ENCODE measurements at regions not wholly inside any gene's neighbourhood (a gene's known extent, or its start where the extent isn't known, plus 50 kb on each side); places are given as distances from the start of the nearest gene placed in this dataset.

DNA sequence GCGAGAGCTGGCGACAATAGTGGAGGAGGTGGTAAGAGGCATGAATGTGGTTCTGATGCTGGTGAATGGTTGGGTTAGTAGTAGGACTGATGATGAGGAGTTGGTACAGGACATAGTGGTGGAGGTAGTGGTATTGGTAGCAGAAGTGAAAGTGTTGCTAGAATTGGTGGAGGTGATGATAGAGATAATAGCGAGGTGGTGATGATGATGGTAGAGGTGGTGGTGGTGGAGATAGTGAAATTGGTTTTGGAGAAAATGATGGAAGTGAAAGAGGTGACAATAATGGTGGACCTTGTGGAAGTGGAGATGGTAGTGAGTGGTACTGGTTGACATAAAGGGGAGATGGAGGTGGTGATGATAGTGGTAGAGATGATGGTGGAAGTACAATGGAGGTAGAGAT is 360.2 kb upstream of the JAG1 start:
- no peaks in the 10 kb centered on the region for H3K36me3 ChIP-seq (ENCODE audit: control insufficient read depth in 3 of 3, insufficient read depth in 3 of 3, low read length in 3 of 3)

DNA sequence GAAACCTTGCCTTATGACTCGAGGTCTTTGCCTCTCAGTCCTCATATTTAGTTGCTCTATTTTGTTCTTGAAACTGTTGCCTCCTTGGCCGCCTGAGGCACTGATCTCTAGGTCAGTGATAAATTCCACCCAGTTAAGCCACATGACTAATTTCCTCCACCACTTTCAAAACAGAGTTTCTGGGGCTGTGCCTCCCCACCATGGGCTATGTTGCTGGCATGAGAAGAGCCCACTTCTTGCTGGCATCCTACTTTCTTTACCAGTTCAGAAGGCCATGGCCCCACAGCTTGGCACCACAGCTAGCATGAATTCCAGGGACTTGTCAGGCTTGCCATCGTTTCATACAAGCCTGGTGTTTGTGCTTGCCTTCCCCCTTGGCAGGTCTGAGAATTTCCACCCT is 361.4 kb upstream of the JAG1 start:
- Histone ChIP-seq H3K4me1 (ENCODE audit: control insufficient read depth in 3 of 3, insufficient read depth in 3 of 3, low read length in 3 of 3) (peaks cover 0 to 3% (median 0%) of the 10 kb centered on the region in 3 donors), H3K36me3 (ENCODE audit: control insufficient read depth in 3 of 3, insufficient read depth in 3 of 3, low read length in 3 of 3) (no peaks in the 10 kb centered on the region), H3K27me3 (ENCODE audit: control insufficient read depth in 3 of 3, insufficient read depth in 3 of 3, low read length in 3 of 3) (no peaks in the 10 kb centered on the region), H3K4me3 (ENCODE audit: low read length in 3 of 3) (no peak overlapping the region), H3K27ac (ENCODE audit: low read depth, low read length) (no peak overlapping the region), H3K9ac (ENCODE audit: low read depth in 1 of 3, low read length in 3 of 3) (no peak overlapping the region), H3K9me3 (ENCODE audit: control insufficient read depth in 3 of 3, low read length in 3 of 3) (no peaks in the 10 kb centered on the region)

More for the DNA sequence above, 360.2 kb upstream of the JAG1 start:
- H3K27ac ChIP-seq (ENCODE audit: low read depth, low read length), result no peak overlapping the region
- H3K9me3 ChIP-seq (ENCODE audit: control insufficient read depth in 3 of 3, low read length in 3 of 3), result no peaks in the 10 kb centered on the region
- no peak overlapping the region for H3K4me3 ChIP-seq (ENCODE audit: low read length in 3 of 3)
- H3K9ac ChIP-seq (ENCODE audit: low read depth in 1 of 3, low read length in 3 of 3), result no peak overlapping the region
- peaks cover 0 to 3% (median 0%) of the 10 kb centered on the region in 3 donors for H3K4me1 ChIP-seq (ENCODE audit: control insufficient read depth in 3 of 3, insufficient read depth in 3 of 3, low read length in 3 of 3)
- H3K27me3 ChIP-seq (ENCODE audit: control insufficient read depth in 3 of 3, insufficient read depth in 3 of 3, low read length in 3 of 3), result no peaks in the 10 kb centered on the region

DNA sequence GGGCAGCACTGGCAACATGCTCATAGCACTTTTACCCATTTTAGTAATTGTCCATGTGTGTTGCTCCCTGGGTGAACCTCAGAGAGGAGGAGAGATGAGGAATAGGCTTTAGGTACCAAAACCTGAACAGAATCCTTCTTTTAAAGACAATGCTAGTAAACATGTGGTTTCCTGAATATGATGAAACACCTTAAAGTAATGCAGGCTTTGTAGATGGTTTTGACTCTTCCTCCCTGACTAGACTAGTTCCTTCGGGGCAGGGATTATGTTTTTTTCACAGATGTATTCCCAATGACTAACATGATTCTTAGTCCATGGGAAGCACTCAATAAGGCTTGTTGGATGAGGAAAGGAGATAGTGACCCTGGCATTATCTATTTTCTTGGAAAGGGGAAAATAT is 367.6 kb upstream of the JAG1 start:
- H3K4me1 ChIP-seq (ENCODE audit: control insufficient read depth in 3 of 3, insufficient read depth in 3 of 3, low read length in 3 of 3), result no peaks in the 10 kb centered on the region
- no peaks in the 10 kb centered on the region for H3K27me3 ChIP-seq (ENCODE audit: control insufficient read depth in 3 of 3, insufficient read depth in 3 of 3, low read length in 3 of 3)
- H3K4me3 ChIP-seq (ENCODE audit: low read length in 3 of 3), result no peak overlapping the region
- H3K36me3 ChIP-seq (ENCODE audit: control insufficient read depth in 3 of 3, insufficient read depth in 3 of 3, low read length in 3 of 3), result no peaks in the 10 kb centered on the region
- no peak overlapping the region for H3K27ac ChIP-seq (ENCODE audit: low read depth, low read length)
- no peak overlapping the region for H3K9ac ChIP-seq (ENCODE audit: low read depth in 1 of 3, low read length in 3 of 3)
- no peaks in the 10 kb centered on the region for H3K9me3 ChIP-seq (ENCODE audit: control insufficient read depth in 3 of 3, low read length in 3 of 3)

DNA sequence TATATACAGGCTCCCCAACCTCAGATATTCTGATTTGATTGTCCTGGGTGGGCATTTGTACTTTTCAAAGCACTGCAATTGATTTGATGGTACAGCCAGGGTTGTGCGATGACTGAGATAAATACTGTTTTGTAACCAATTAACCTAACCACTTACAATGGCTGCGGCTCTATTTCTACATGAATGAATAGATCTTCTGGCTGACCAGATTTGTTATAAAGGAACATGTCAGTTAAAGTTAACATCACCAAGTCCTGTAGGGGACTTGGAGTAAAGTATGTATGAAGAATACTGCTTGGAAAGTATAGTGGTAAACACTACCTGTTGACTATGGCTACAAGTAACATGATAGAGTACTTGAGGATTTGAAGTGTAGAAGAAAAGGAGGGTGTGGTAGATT is 369.2 kb upstream of the JAG1 start:
- Histone ChIP-seq H3K27me3 (ENCODE audit: control insufficient read depth in 3 of 3, insufficient read depth in 3 of 3, low read length in 3 of 3) (no peaks in the 10 kb centered on the region), H3K9ac (ENCODE audit: low read depth in 1 of 3, low read length in 3 of 3) (no peak overlapping the region), H3K4me3 (ENCODE audit: low read length in 3 of 3) (no peak overlapping the region), H3K36me3 (ENCODE audit: control insufficient read depth in 3 of 3, insufficient read depth in 3 of 3, low read length in 3 of 3) (no peaks in the 10 kb centered on the region), H3K27ac (ENCODE audit: low read depth, low read length) (no peak overlapping the region), H3K9me3 (ENCODE audit: control insufficient read depth in 3 of 3, low read length in 3 of 3) (no peaks in the 10 kb centered on the region), H3K4me1 (ENCODE audit: control insufficient read depth in 3 of 3, insufficient read depth in 3 of 3, low read length in 3 of 3) (no peaks in the 10 kb centered on the region)

DNA sequence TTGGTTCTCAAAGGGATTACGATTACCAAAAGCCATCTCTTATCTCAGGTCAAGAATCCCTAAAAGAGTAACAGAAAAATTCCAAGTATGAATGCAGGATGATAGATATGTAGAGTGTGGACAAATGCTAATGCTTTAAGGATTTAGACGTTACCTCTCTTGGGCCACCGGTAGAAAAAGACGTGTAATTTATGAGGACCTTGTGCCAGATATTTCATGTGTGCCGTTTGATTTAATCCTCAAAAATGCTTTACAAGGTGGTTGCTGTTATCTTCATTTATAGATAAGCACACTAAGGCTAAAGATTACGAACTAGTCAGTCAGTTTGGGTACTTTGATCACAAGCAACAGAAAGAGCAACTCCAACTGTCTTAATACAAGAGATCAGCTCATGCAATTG is 370.8 kb upstream of the JAG1 start:
- H3K36me3 ChIP-seq (ENCODE audit: control insufficient read depth in 3 of 3, insufficient read depth in 3 of 3, low read length in 3 of 3), result no peaks in the 10 kb centered on the region
- no peaks in the 10 kb centered on the region for H3K27me3 ChIP-seq (ENCODE audit: control insufficient read depth in 3 of 3, insufficient read depth in 3 of 3, low read length in 3 of 3)
- no peak overlapping the region for H3K9ac ChIP-seq (ENCODE audit: low read depth in 1 of 3, low read length in 3 of 3)
- H3K9me3 ChIP-seq (ENCODE audit: control insufficient read depth in 3 of 3, low read length in 3 of 3), result no peaks in the 10 kb centered on the region
- no peak overlapping the region for H3K27ac ChIP-seq (ENCODE audit: low read depth, low read length)
- no peak overlapping the region for H3K4me3 ChIP-seq (ENCODE audit: low read length in 3 of 3)
- H3K4me1 ChIP-seq (ENCODE audit: control insufficient read depth in 3 of 3, insufficient read depth in 3 of 3, low read length in 3 of 3), result no peaks in the 10 kb centered on the region

DNA sequence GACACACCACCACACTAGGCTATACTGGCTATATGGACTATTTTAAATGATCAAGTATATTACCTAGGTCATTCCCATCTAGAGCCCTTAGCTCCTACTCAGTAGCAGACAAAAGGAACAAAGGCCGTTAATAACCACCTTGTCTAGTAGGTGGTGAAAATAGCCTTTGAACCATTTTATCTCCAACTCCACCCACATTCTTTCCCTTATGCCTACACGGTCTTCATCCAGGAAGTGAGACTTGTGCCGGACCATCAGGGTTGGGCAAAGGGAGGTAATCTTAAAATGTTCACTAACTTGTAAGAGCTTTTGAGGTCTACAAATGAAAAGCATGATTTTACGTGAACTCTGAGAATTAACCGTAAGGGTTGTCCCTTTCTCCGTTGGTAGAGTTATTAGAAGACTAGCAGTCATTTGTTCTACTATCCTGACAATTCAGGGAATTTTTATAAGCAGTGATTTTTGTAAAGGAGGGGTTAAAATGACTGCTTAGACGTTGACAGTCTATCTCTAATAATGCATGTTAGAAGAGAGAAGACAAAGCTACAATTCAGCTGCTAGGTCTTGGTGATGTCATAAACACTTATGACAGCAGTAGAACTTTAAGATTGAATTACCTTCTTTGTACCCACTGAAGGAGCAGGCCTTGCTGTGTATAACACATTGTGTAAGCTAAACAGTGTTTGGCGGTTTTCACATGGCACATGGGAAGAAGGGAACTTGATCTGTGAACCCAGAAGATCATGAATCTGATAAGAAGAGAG is 371.8 kb upstream of the JAG1 start:
- no peaks in the 10 kb centered on the region for H3K27me3 ChIP-seq (ENCODE audit: control insufficient read depth in 3 of 3, insufficient read depth in 3 of 3, low read length in 3 of 3)
- no peaks in the 10 kb centered on the region for H3K9me3 ChIP-seq (ENCODE audit: control insufficient read depth in 3 of 3, low read length in 3 of 3)

DNA sequence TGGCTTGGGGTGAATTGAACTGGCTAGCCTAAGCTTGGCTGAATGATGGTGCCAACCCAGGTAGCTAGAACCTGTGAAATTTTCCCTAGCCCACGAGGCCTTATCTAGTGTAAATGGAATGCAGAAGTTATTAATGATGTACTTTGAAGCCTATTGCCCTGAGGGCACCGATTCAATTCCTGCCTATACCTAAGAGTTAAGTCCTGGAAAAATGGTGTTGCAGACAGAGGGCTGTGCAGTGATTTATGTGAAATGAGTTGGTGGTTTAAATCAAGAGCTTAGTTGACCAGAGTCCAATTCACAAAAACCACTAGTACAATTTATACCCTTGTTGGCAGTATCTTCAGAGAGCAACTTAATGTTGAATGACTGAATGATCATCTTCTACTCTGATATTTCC is 373.8 kb upstream of the JAG1 start:
- no peaks in the 10 kb centered on the region for H3K36me3 ChIP-seq (ENCODE audit: control insufficient read depth in 3 of 3, insufficient read depth in 3 of 3, low read length in 3 of 3)
- H3K4me3 ChIP-seq (ENCODE audit: low read length in 3 of 3), result no peak overlapping the region
- no peak overlapping the region for H3K9ac ChIP-seq (ENCODE audit: low read depth in 1 of 3, low read length in 3 of 3)
- H3K4me1 ChIP-seq (ENCODE audit: control insufficient read depth in 3 of 3, insufficient read depth in 3 of 3, low read length in 3 of 3), result no peaks in the 10 kb centered on the region
- no peak overlapping the region for H3K27ac ChIP-seq (ENCODE audit: low read depth, low read length)
- H3K27me3 ChIP-seq (ENCODE audit: control insufficient read depth in 3 of 3, insufficient read depth in 3 of 3, low read length in 3 of 3), result no peaks in the 10 kb centered on the region
- no peaks in the 10 kb centered on the region for H3K9me3 ChIP-seq (ENCODE audit: control insufficient read depth in 3 of 3, low read length in 3 of 3)

More for the DNA sequence above, 371.8 kb upstream of the JAG1 start:
- H3K4me1 ChIP-seq (ENCODE audit: control insufficient read depth in 3 of 3, insufficient read depth in 3 of 3, low read length in 3 of 3), result no peaks in the 10 kb centered on the region
- H3K27ac ChIP-seq (ENCODE audit: low read depth, low read length), result no peak overlapping the region
- no peak overlapping the region for H3K9ac ChIP-seq (ENCODE audit: low read depth in 1 of 3, low read length in 3 of 3)
- no peak overlapping the region for H3K4me3 ChIP-seq (ENCODE audit: low read length in 3 of 3)
- no peaks in the 10 kb centered on the region for H3K36me3 ChIP-seq (ENCODE audit: control insufficient read depth in 3 of 3, insufficient read depth in 3 of 3, low read length in 3 of 3)

DNA sequence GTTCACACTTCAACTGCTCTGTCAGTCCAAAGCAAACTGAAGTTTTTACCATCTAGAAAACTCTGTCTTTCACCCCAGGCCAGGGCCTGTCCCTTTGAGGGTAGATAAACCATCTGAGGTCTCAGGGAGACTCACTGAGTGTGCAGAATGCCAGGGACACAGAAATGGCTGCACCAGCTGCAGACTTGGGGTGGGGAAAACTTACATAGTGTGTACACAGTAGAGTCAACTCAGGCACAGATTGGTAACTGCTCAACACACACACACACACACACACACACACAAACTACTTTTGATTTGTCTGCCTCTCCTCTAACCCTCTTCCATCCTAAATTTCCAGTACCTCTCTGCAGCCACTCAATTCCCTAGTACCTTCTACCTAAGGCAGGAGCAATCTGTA is 374.9 kb upstream of the JAG1 start:
- Histone ChIP-seq H3K4me3 (ENCODE audit: low read length in 3 of 3) (no peak overlapping the region), H3K27ac (ENCODE audit: low read depth, low read length) (no peak overlapping the region), H3K36me3 (ENCODE audit: control insufficient read depth in 3 of 3, insufficient read depth in 3 of 3, low read length in 3 of 3) (no peaks in the 10 kb centered on the region), H3K27me3 (ENCODE audit: control insufficient read depth in 3 of 3, insufficient read depth in 3 of 3, low read length in 3 of 3) (no peaks in the 10 kb centered on the region), H3K4me1 (ENCODE audit: control insufficient read depth in 3 of 3, insufficient read depth in 3 of 3, low read length in 3 of 3) (no peaks in the 10 kb centered on the region), H3K9ac (ENCODE audit: low read depth in 1 of 3, low read length in 3 of 3) (no peak overlapping the region), H3K9me3 (ENCODE audit: control insufficient read depth in 3 of 3, low read length in 3 of 3) (no peaks in the 10 kb centered on the region)

DNA sequence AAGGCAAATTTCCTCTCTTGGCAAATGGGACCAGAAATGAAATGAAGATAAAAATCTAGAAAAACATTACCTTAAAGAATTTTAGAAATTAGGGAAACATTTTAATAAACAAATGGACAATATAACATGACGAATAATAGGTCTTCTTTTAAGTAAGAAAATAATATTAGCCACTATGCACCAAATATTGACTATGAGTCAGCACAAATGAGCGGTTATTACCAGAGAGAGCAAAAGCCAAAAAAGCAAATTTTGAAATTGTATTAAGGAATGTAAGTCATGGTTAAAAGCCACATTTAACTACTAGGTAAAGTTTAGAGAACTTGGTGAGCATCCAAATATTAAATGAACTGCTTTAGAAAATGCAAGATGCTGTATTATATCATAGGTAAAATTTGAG is 376.6 kb upstream of the JAG1 start:
- no peaks in the 10 kb centered on the region for H3K4me1 ChIP-seq (ENCODE audit: control insufficient read depth in 3 of 3, insufficient read depth in 3 of 3, low read length in 3 of 3)
- H3K27ac ChIP-seq (ENCODE audit: low read depth, low read length), result no peak overlapping the region
- H3K9me3 ChIP-seq (ENCODE audit: control insufficient read depth in 3 of 3, low read length in 3 of 3), result no peaks in the 10 kb centered on the region
- H3K36me3 ChIP-seq (ENCODE audit: control insufficient read depth in 3 of 3, insufficient read depth in 3 of 3, low read length in 3 of 3), result no peaks in the 10 kb centered on the region
- H3K4me3 ChIP-seq (ENCODE audit: low read length in 3 of 3), result no peak overlapping the region
- no peak overlapping the region for H3K9ac ChIP-seq (ENCODE audit: low read depth in 1 of 3, low read length in 3 of 3)
- no peaks in the 10 kb centered on the region for H3K27me3 ChIP-seq (ENCODE audit: control insufficient read depth in 3 of 3, insufficient read depth in 3 of 3, low read length in 3 of 3)

DNA sequence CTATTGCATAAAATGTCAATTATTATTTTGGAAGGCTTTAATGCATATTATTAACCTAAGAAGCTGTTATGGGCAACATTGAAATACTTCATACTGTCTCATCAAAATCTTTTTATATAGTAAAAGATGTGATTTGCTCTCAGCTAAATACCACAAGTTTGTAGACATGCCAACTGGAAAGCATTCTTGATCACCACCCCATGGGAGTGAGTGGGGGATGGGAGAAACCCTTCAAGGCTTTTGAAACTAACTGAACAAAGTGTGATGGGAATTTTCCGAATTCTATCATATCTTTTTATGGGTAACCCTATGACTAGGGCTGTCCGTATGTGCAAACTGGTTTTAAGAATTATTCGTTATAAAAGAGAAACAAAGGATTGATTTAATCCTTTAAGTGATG is 377.3 kb upstream of the JAG1 start:
- H3K4me3 ChIP-seq (ENCODE audit: low read length in 3 of 3), result no peak overlapping the region
- H3K9ac ChIP-seq (ENCODE audit: low read depth in 1 of 3, low read length in 3 of 3), result no peak overlapping the region
- no peaks in the 10 kb centered on the region for H3K4me1 ChIP-seq (ENCODE audit: control insufficient read depth in 3 of 3, insufficient read depth in 3 of 3, low read length in 3 of 3)
- no peaks in the 10 kb centered on the region for H3K9me3 ChIP-seq (ENCODE audit: control insufficient read depth in 3 of 3, low read length in 3 of 3)
- no peaks in the 10 kb centered on the region for H3K36me3 ChIP-seq (ENCODE audit: control insufficient read depth in 3 of 3, insufficient read depth in 3 of 3, low read length in 3 of 3)
- H3K27me3 ChIP-seq (ENCODE audit: control insufficient read depth in 3 of 3, insufficient read depth in 3 of 3, low read length in 3 of 3), result no peaks in the 10 kb centered on the region
- H3K27ac ChIP-seq (ENCODE audit: low read depth, low read length), result no peak overlapping the region

All from skeletal muscle tissue (tissue), 3 donors.